DMS79 treated with DMSO at 0.1 percent for 48 hours (cell line): ENCODE measurements at regions not wholly inside any gene's neighbourhood (a gene's known extent, or its start where the extent isn't known, plus 50 kb on each side); places are given as distances from the start of the nearest gene placed in this dataset.

Experiments used
- DNase-seq: peaks from one replicate; lab custom pipeline; 2025; lab: John Stamatoyannopoulos, UW

GRCh38 chr6:140062043-140063020 lies 687.9 kb upstream of the CITED2 start:
- DNase-seq, result peak; percentile 93

- DNase-seq, result no peak
These were observed 686.9 kb upstream of the CITED2 start for GRCh38 chr6:140061110-140062042.

- no peak for DNase-seq
These were observed 685.5 kb upstream of the CITED2 start for GRCh38 chr6:140059947-140060346.

- DNase-seq, result no peak
These were observed 684.4 kb upstream of the CITED2 start for GRCh38 chr6:140058863-140059262.

GRCh38 chr6:140052736-140053729 lies 678.6 kb upstream of the CITED2 start:
- no peak for DNase-seq

- no peak for DNase-seq
These were observed 677.4 kb upstream of the CITED2 start for GRCh38 chr6:140051521-140052512.

- DNase-seq, result no peak
These were observed 675.9 kb upstream of the CITED2 start for GRCh38 chr6:140050101-140050995.

GRCh38 chr6:140049251-140049650 lies 674.8 kb upstream of the CITED2 start:
- DNase-seq, result no peak

- DNase-seq, result no peak
These were observed 673.8 kb upstream of the CITED2 start for GRCh38 chr6:140048202-140048790.

- no peak for DNase-seq
These were observed 672.9 kb upstream of the CITED2 start for GRCh38 chr6:140047321-140047720.

GRCh38 chr6:140046016-140046632 lies 671.7 kb upstream of the CITED2 start:
- DNase-seq, result no peak

GRCh38 chr6:140045116-140045515 lies 670.7 kb upstream of the CITED2 start:
- DNase-seq, result no peak

- no peak for DNase-seq
These were observed 670.2 kb upstream of the CITED2 start for GRCh38 chr6:140044626-140045025.

GRCh38 chr6:140043762-140044378 lies 669.4 kb upstream of the CITED2 start:
- DNase-seq, result no peak

GRCh38 chr6:140043357-140043756 lies 668.9 kb upstream of the CITED2 start:
- DNase-seq, result no peak

- DNase-seq, result no peak
These were observed 667.3 kb upstream of the CITED2 start for GRCh38 chr6:140041571-140042332.

- DNase-seq, result no peak
These were observed 666.6 kb upstream of the CITED2 start for GRCh38 chr6:140041056-140041455.
